Suprapubic skin (tissue), 2 donors: ENCODE measurements at regions not wholly inside any gene's neighbourhood (a gene's known extent, or its start where the extent isn't known, plus 50 kb on each side); places are given as distances from the start of the nearest gene placed in this dataset.

Experiments used
- EP300 ChIP-seq: sonication (generic); formaldehyde crosslinking; IDR thresholded peaks from one replicate; pipeline ENCODE4 v1.6.1; 2017; ENCODE audit warnings: antibody characterized with exemption
- POLR2A ChIP-seq, 2 donors: fragments of 450-650 bp; IDR thresholded peaks; one replicate each; pipeline ENCODE4 v1.6.1; 2017; ENCODE audit warnings: antibody characterized with exemption in 2 of 2, mild to moderate bottlenecking in 2 of 2, moderate library complexity in 2 of 2

DNA sequence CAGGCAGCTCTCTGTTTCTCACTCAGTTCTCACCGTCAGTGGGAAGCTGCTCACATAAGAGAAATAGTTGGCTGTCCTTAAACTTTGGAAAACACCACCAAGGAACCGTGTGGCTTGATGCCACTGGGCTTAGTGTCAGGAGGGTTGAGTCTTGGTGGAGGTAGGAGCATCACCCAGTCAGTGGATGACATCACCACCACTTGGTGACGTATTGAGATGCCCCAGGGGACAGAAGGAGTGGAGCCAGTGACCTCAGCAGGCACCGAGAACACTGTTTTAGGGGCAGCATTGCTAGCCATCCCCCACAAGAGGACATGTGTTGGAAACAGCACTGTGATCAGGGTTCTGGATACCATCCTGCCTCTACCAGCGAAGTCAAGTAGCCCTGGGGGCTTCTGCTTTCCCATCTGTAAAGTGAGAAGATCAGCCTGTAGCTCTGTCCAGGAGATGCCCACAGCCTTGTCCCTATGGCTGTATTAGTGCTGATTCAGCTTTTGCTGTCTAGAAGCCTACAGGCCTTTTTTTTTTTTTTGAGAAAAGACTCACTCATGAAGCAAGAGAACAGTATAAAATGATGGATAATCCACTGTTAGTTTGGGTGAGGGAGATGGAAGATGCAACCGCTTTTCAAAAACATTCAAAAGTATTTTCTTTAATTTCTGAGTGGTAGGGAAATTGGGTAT is 66.2 kb downstream of the TSN start:
- TF ChIP-seq EP300: no peak
- no peak for TF ChIP-seq POLR2A (IDR thresholded peaks at IDR 0.05)
